T-helper 2 cell treated with Interferon-gamma antibody and Interleukin-4, amounts not matched to agents 100 ng/mL and 5 ng/mL, for 36 hours (primary cell): ENCODE measurements at regions not wholly inside any gene's neighbourhood (a gene's known extent, or its start where the extent isn't known, plus 50 kb on each side); places are given as distances from the start of the nearest gene placed in this dataset.
"Not testable (repeated sequence)": the region's sequence is repeated elsewhere in the genome, so short reads cannot be mapped to it uniquely, and the experiment has no call there.

ENCODE experiments used
- intact Hi-C: fragments of 100-400 bp; cut with micrococcal nuclease; formaldehyde crosslinking; loops from one replicate; pipeline ENCODE4 v1.15.1; 2023

- intact Hi-C loops = no loop called here
These were observed 66.6 kb upstream of the RHOU start for GRCh38 chr1:228668553-228669241.

DNA sequence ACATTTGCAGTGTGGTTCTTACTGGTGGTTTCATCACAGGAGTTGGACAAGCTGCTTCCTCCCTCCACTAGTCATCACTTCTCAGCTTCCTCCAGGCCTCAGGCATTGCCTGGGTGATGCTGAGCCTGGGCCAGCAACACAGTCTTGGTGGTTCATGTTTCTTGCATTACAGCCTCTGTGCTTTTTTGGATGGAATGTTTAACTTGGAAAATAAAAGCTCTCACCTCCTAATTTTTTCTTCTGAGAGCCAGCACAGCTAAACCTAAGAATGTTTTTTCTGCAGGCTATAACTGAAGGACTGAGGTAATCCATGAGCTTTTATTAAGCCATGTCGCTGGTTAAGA, 66.1 kb upstream of the RHOU start:
- intact Hi-C loops = no loop called here

DNA sequence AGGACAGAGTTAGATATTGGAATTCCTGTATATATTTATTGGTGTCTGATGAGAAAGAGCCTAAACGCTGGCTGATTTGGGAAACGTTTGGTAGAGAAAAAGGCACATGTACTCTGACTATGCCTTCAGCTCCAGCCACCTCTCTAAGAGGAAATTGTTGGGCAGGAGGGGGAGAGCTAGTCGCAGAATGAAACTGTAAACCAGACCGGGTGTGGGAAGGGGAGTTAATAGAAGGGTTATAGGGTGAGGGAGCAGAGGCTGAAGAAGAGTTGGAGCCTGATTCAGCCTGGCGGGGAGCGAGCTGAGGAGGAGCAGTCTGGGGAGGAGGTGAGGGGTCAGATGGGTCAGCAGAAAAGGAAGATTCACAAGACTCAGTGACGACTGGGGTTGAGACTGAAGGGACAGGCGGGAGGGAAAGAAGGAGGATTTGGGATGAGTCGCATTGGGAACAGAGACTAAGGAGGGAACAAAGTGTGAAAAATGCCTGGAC, 54.2 kb upstream of the RHOU start:
- intact Hi-C loops = not testable (repeated sequence)

DNA sequence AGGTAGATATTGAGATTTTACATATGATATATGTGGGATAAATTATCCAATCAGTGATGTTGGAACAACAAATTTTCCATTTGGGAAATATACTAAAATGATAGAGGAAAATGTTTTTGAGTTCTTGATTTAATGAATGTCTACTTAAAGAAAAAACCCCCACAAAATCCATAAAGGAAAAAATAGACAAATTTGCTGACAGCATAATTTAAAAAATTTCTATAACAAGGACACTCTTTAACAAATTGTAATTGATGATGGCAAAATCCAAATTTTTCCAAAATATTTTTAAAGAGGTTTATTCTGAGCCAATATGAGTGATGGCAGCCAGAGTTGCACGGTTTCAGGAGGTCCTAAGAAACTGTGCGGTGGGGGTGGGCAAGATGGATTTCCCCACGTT, 51.9 kb upstream of the RHOU start:
- intact Hi-C loops = no loop called here

DNA sequence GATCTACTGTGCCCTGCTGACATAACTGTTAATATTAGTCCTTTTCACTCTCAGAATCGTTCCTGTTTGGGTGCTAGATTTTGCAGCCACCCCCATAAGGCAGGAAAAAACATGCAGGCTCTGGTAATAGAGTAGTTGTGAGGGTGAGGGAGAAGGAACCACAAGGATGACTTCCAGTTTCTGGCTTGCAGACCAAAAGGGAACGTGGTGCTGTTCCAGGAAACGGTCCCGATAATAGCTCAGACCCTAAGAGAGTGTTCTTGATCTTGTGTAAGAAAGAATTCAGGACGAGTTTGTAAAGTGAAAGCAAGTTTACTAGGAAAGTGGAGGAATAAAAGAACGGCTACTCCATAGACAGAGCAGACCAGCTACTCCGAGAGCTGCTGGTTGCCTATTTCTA, 50.7 kb upstream of the RHOU start:
- intact Hi-C loops = no loop called here

- intact Hi-C loops = no loop called here
These were observed 50.1 kb upstream of the RHOU start for GRCh38 chr1:228685081-228685660.
